Nephron progenitor cell (in vitro differentiated cells): ENCODE measurements at regions not wholly inside any gene's neighbourhood (a gene's known extent, or its start where the extent isn't known, plus 50 kb on each side); places are given as distances from the start of the nearest gene placed in this dataset.

Source experiments
- DNase-seq: peaks from one replicate; pipeline ENCODE4 v3.0.0; 2021
- H3K27ac Mint-ChIP-seq: 2 replicates; pipeline ENCODE4 v1.8.0; 2021; ENCODE audit warnings: mild to moderate bottlenecking, moderate library complexity, mixed read lengths
- H3K27me3 Mint-ChIP-seq: 2 replicates; pipeline ENCODE4 v1.8.0; 2021; ENCODE audit warnings: mild to moderate bottlenecking, low read depth, mixed read lengths; ENCODE audit not compliant: poor library complexity
- H3K36me3 Mint-ChIP-seq: 2 replicates; pipeline ENCODE4 v1.8.0; 2021; ENCODE audit warnings: low read depth, mixed read lengths
- H3K4me1 Mint-ChIP-seq: 2 replicates; pipeline ENCODE4 v1.8.0; 2021; ENCODE audit warnings: mixed read lengths
- H3K4me3 Mint-ChIP-seq: 2 replicates; pipeline ENCODE4 v1.8.0; 2021; ENCODE audit warnings: mild to moderate bottlenecking, moderate library complexity, mixed read lengths
- H3K9me3 Mint-ChIP-seq: 2 replicates; pipeline ENCODE4 v1.8.0; 2021; ENCODE audit warnings: mild to moderate bottlenecking, moderate library complexity, mixed read lengths
- CTCF ChIP-seq: fragments of 200-600 bp; sonication (generic); IDR thresholded peaks from 2 replicates; pipeline ENCODE4 v1.5.0; 2021; ENCODE audit warnings: antibody characterized with exemption

GRCh38 chr22:49075150-49075549 is 752.5 kb downstream of the BRD1 start:
- no peaks in the 10 kb centered on the region for H3K9me3 Mint-ChIP-seq
- no peak for DNase-seq
- no peak overlapping the region for H3K4me3 Mint-ChIP-seq
- H3K27ac Mint-ChIP-seq: no peak overlapping the region
- H3K36me3 Mint-ChIP-seq: no peaks in the 10 kb centered on the region
- H3K4me1 Mint-ChIP-seq: peaks cover 5% of the 10 kb centered on the region
- H3K27me3 Mint-ChIP-seq: peaks cover 12% of the 10 kb centered on the region
- TF ChIP-seq CTCF: no peak

DNA sequence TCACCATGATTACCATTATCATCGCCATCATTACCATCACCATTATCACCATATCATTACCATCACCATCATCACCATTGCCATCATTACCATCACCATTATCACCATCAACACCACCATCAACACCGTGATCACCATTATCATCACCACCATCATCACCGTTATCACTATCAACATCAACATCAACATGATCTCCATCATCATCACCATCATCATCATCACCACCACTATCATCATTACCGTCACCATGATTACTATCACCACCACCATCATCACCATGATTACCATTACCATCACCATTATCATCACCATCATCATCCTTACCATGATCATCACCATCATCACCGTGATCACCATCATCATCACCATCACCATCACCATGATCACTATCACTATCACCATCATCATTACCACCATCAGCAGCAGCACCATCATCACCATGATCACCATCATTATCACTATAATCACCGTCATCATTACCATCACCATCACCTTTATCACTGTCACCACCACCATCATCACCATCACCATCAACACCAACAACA is 753.7 kb downstream of the BRD1 start:
- no peaks in the 10 kb centered on the region for H3K9me3 Mint-ChIP-seq
- no peak for DNase-seq
- H3K4me1 Mint-ChIP-seq: peaks cover 5% of the 10 kb centered on the region
- peaks cover 12% of the 10 kb centered on the region for H3K27me3 Mint-ChIP-seq
- no peak overlapping the region for H3K4me3 Mint-ChIP-seq
- TF ChIP-seq CTCF: no peak
- H3K36me3 Mint-ChIP-seq: no peaks in the 10 kb centered on the region
- no peak overlapping the region for H3K27ac Mint-ChIP-seq

DNA sequence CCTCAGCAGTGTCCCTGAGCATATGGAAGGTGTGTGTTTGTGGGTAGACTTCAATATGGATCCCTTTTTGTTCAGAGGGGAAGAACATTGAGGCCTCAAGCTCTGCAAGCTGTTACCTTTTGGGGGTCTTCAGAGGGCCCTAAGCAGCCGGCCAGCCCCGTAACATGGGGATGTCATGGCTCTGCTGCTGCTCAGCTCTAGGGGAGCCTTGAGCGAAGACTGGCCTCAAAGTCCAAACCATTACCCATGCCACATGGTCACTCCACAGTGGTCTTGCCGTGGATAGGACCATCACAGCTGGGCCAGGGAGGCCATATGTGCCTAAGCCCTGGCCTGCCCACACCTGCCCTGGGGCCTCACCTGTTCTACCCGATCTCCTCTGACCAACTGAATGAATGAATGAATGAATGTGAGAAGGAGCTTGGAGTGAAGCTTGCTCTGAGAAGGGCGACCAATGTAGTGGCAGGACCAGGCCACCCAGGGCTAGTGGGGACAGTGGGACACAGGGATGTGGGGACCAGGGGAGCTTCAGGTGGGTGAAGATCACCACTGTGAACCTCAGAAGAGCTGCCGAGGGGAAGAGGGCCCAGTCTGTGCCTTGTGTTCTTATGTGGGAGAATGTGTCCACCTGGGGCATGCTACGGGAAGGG is 754.6 kb downstream of the BRD1 start:
- Mint-ChIP-seq H3K4me3 (no peak overlapping the region), H3K36me3 (no peaks in the 10 kb centered on the region), H3K4me1 (peaks cover 5% of the 10 kb centered on the region), H3K27me3 (peaks cover 12% of the 10 kb centered on the region), H3K9me3 (no peaks in the 10 kb centered on the region), H3K27ac (no peak overlapping the region)
- no peak for DNase-seq
- no peak for TF ChIP-seq CTCF

DNA sequence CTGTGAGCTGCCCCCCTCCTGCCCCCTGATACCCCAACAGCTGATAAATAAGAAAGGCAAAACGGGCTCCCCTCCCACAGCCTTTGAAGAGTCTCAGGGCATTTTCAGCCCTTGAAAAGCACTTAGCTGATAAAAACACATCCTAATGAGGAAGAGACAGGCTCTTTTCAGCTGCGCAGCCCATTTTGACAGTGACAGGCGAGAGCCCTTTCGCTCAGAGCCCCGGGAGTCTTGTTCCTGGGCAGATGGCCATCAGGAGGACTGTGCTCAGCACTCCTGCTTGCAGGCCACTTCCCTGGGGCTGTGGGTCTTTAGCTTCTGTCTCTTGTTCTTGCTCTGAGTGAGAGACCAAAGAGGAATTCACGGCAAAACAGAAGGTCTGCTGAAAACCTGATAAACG is 757.2 kb downstream of the BRD1 start:
- H3K4me1 Mint-ChIP-seq: no peaks in the 10 kb centered on the region
- no peaks in the 10 kb centered on the region for H3K36me3 Mint-ChIP-seq
- H3K27me3 Mint-ChIP-seq: peaks cover 12% of the 10 kb centered on the region
- no peaks in the 10 kb centered on the region for H3K9me3 Mint-ChIP-seq
- no peak overlapping the region for H3K4me3 Mint-ChIP-seq
- H3K27ac Mint-ChIP-seq: no peak overlapping the region
- no peak for DNase-seq
- TF ChIP-seq CTCF: no peak

GRCh38 chr22:49068861-49069500 is 758.7 kb downstream of the BRD1 start:
- no peak for TF ChIP-seq CTCF
- no peaks in the 10 kb centered on the region for H3K4me1 Mint-ChIP-seq
- peaks cover 12% of the 10 kb centered on the region for H3K27me3 Mint-ChIP-seq
- no peak overlapping the region for H3K4me3 Mint-ChIP-seq
- no peak for DNase-seq
- peak overlapping the region; percentile 15 for H3K27ac Mint-ChIP-seq
- no peaks in the 10 kb centered on the region for H3K36me3 Mint-ChIP-seq
- no peaks in the 10 kb centered on the region for H3K9me3 Mint-ChIP-seq

GRCh38 chr22:49067504-49067903 is 760.2 kb downstream of the BRD1 start:
- no peaks in the 10 kb centered on the region for H3K36me3 Mint-ChIP-seq
- H3K27me3 Mint-ChIP-seq: peaks cover 9% of the 10 kb centered on the region
- H3K4me3 Mint-ChIP-seq: no peak overlapping the region
- no peaks in the 10 kb centered on the region for H3K4me1 Mint-ChIP-seq
- H3K27ac Mint-ChIP-seq: no peak overlapping the region
- no peaks in the 10 kb centered on the region for H3K9me3 Mint-ChIP-seq
- no peak for DNase-seq
- TF ChIP-seq CTCF: no peak
